ENCODE measurements at regions not wholly inside any gene's neighbourhood (a gene's known extent, or its start where the extent isn't known, plus 50 kb on each side); places are given as distances from the start of the nearest gene placed in this dataset.

- TF ChIP-seq GTF2I (CRISPR knock-in tag; conservative IDR thresholded peaks at IDR 0.05) (no peak), ZNF121 (CRISPR knock-in tag; IDR thresholded peaks at IDR 0.05) (no peak), ATF3 (CRISPR knock-in tag; conservative IDR thresholded peaks at IDR 0.05) (no peak), NFYB (CRISPR knock-in tag; conservative IDR thresholded peaks at IDR 0.05; ENCODE audit: low read depth) (no peak), SMAD3 (CRISPR knock-in tag; IDR thresholded peaks at IDR 0.05; ENCODE audit: borderline replicate concordance) (no peak)
These were observed 1696.5 kb downstream of the MAT2B start (continued) for GRCh38 chr5:165201771-165202518.

GRCh38 chr5:165202519-165202910 is 1697.1 kb downstream of the MAT2B start:
- H3K9me3 Mint-ChIP-seq, result peaks cover 2% of the 10 kb centered on the region; the same call in 1 of the 2 replicates
- peaks cover 28% of the 10 kb centered on the region for H3K4me1 Mint-ChIP-seq
- DNase-seq (ENCODE audit: low spot score) (no peak), ATAC-seq (no peak)
- no peaks in the 10 kb centered on the region for H3K27me3 Mint-ChIP-seq (ENCODE audit: low read depth)
- no peaks in the 10 kb centered on the region for H3K36me3 Mint-ChIP-seq
- ChIA-PET POLR2A (no interaction called here), CTCF (no interaction called here)
- no peak overlapping the region for H3K4me3 Mint-ChIP-seq
- H3K27ac Mint-ChIP-seq, result no peak overlapping the region
- TF ChIP-seq NFATC4 (CRISPR knock-in tag; IDR thresholded peaks at IDR 0.05) (no peak), ZNF425 (CRISPR knock-in tag; conservative IDR thresholded peaks at IDR 0.05) (no peak), NR2C2 (CRISPR knock-in tag; IDR thresholded peaks at IDR 0.05) (no peak), ZNF263 (CRISPR knock-in tag; IDR thresholded peaks at IDR 0.05; ENCODE audit: low read depth) (no peak), NFYB (CRISPR knock-in tag; conservative IDR thresholded peaks at IDR 0.05; ENCODE audit: low read depth) (no peak), ZNF219 (CRISPR knock-in tag; IDR thresholded peaks at IDR 0.05; ENCODE audit: borderline replicate concordance) (no peak), MLX (CRISPR knock-in tag; IDR thresholded peaks at IDR 0.05) (no peak), ZBTB21 (CRISPR knock-in tag; IDR thresholded peaks at IDR 0.05; ENCODE audit: borderline replicate concordance) (no peak), KAT7 (CRISPR knock-in tag; IDR thresholded peaks at IDR 0.05; ENCODE audit: borderline replicate concordance) (no peak), SP1 (CRISPR knock-in tag; conservative IDR thresholded peaks at IDR 0.05) (no peak), ZMAT4 (CRISPR knock-in tag; IDR thresholded peaks at IDR 0.05) (no peak), FOXJ3 (CRISPR knock-in tag; IDR thresholded peaks at IDR 0.05; ENCODE audit: borderline replicate concordance) (no peak), CBFB (CRISPR knock-in tag; IDR thresholded peaks at IDR 0.05; ENCODE audit: low read depth) (no peak), JAZF1 (CRISPR knock-in tag; IDR thresholded peaks at IDR 0.05) (no peak), JUN (CRISPR knock-in tag; IDR thresholded peaks at IDR 0.05) (no peak)

GRCh38 chr5:165209101-165209727 is 1703.8 kb downstream of the MAT2B start:
- Mint-ChIP-seq H3K27me3 (ENCODE audit: low read depth) (no peaks in the 10 kb centered on the region; the same call in 1 of the 2 replicates), H3K36me3 (no peaks in the 10 kb centered on the region), H3K4me3 (no peak overlapping the region), H3K27ac (no peak overlapping the region), H3K4me1 (peaks cover 38% of the 10 kb centered on the region), H3K9me3 (no peaks in the 10 kb centered on the region)
- ChIA-PET CTCF (no interaction called here), POLR2A (no interaction called here)
- ATAC-seq (no peak), DNase-seq (ENCODE audit: low spot score) (no peak)
- no peak for TF ChIP-seq ZNF121 (CRISPR knock-in tag; IDR thresholded peaks at IDR 0.05)
- no peak for TF ChIP-seq TP53 (CRISPR knock-in tag; IDR thresholded peaks at IDR 0.05)
- no peak for TF ChIP-seq FOXJ3 (CRISPR knock-in tag; IDR thresholded peaks at IDR 0.05; ENCODE audit: borderline replicate concordance)
- TF ChIP-seq CTCF (IDR thresholded peaks at IDR 0.05), result peak; percentile 53; the same call in 1 of the 2 replicates
